Epithelial cell of esophagus (primary cell): ENCODE measurements at regions not wholly inside any gene's neighbourhood (a gene's known extent, or its start where the extent isn't known, plus 50 kb on each side); places are given as distances from the start of the nearest gene placed in this dataset.
"Not testable (repeated sequence)": the region's sequence is repeated elsewhere in the genome, so short reads cannot be mapped to it uniquely, and the experiment has no call there.

Source experiments
- DNase-seq: peaks from one replicate; pipeline ENCODE4 v3.0.0; 2010; ENCODE audit warnings: low read depth
- H3K4me3 ChIP-seq: 2 replicates; pipeline ENCODE4 v1.5.1; 2011; ENCODE audit warnings: mild to moderate bottlenecking, low read length, control low read depth
- TF ChIP-seq, protein P1 (sequence below): IDR thresholded peaks from 2 replicates; pipeline ENCODE4 v1.5.1; 2011; ENCODE audit warnings: low read depth, mild to moderate bottlenecking, low read length, control low read depth, inconsistent platforms; ENCODE audit not compliant: insufficient read depth; ENCODE audit errors: missing control alignments

DNA sequence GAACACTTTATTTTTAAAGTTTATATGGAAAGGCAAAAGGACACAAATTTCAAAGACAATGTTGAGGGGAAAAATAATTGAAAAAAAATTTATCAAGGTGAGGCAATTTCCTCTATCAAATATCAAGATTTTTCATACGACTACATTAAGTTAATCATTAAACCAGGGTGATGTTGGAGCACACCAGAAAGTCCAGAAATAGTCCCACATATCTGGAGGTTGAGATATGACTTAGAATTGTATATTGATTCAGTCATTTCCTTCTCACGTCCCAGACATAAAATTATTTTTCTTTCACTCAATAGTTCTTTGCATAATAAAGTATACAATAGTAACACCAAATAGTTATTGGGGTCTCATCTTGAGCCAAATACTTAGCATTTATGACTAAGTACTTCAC lies 605.1 kb downstream of the NUP35 start:
- no peak overlapping the region for H3K4me3 ChIP-seq
- TF ChIP-seq, protein P1, sequence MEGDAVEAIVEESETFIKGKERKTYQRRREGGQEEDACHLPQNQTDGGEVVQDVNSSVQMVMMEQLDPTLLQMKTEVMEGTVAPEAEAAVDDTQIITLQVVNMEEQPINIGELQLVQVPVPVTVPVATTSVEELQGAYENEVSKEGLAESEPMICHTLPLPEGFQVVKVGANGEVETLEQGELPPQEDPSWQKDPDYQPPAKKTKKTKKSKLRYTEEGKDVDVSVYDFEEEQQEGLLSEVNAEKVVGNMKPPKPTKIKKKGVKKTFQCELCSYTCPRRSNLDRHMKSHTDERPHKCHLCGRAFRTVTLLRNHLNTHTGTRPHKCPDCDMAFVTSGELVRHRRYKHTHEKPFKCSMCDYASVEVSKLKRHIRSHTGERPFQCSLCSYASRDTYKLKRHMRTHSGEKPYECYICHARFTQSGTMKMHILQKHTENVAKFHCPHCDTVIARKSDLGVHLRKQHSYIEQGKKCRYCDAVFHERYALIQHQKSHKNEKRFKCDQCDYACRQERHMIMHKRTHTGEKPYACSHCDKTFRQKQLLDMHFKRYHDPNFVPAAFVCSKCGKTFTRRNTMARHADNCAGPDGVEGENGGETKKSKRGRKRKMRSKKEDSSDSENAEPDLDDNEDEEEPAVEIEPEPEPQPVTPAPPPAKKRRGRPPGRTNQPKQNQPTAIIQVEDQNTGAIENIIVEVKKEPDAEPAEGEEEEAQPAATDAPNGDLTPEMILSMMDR, result no peak

DNA sequence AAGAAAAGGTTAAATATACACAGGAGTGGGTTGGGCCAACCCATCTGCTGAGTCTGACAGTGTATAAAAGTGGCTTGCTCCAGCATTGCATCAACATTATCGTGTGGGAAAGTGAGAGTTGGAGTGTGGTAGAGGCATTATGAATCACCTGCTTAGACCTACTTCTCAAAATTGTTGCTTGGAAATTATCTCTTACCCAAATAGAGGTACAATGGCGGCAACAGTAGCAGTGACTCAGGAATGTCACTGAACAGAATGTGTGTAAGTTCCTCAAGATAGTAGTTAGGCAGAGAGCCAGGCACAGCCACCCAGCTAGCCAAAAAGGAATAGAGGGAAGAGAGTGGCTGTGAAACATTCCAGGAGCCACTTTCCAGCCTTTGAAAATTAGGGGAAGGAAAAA lies 616.0 kb downstream of the NUP35 start:
- DNase-seq, result peak; percentile 2
- H3K4me3 ChIP-seq, result no peak overlapping the region
- TF ChIP-seq, protein P1, result no peak

More for the DNA sequence above, 605.1 kb downstream of the NUP35 start:
- DNase-seq, result no peak

DNA sequence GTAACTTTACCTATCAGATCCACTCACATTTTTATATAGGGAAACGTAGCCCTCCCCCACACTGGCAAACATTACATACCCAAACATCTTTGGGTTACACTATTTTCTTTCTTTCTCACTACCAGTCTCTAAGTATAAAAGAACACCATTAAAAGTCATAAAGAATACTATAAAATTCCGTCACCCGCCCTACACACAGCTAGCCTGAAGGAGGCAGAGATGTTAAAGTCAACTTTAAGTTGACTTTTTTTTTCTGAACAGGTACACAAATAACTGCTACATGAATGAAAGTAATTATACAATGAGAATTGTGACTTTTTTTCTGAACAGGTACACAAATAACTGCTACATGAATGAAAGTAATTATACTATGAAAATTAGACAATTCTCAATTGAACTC lies 628.3 kb downstream of the NUP35 start:
- H3K4me3 ChIP-seq, result no peak overlapping the region
- DNase-seq, result no peak
- TF ChIP-seq, protein P1, result no peak

DNA sequence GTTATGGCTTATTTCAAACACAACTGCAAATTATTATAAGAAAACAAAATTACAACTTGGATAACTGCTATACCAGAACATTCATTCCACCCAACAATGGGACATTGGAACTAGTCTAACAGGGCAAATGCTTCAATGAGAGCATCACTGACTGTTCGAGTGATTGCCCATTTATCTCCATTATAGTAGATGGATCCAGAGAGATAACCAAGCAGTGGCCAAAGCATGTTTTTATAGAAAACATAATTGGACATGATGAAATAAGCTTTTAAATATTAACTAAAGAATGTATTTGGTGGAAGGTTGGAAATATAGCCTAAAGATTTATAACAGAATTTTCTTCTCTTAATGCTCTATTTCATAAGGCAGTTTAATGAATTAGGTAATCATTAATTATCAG lies 634.8 kb downstream of the NUP35 start:
- TF ChIP-seq, protein P1, result no peak
- no peak overlapping the region for H3K4me3 ChIP-seq
- DNase-seq, result no peak

DNA sequence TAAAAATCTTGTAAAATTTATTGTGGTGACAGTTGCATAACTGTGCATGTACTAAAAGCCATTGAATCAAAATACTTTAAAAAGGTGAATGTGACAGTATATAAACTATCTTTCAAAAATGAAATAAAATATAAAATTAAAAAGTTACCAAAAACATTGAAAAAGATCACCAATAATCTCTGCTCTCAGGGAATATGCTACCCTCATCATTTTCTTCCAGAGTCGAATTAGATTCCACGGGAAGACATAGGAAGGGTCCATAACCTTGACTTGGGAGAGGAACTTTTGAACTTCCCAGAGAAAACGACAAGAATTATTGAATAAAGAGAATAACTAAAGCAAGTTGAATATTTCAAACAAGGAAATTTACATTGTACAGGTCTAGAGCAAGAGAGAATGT lies 649.5 kb downstream of the NUP35 start:
- TF ChIP-seq, protein P1, result no peak
- no peak for DNase-seq
- H3K4me3 ChIP-seq, result no peak overlapping the region

DNA sequence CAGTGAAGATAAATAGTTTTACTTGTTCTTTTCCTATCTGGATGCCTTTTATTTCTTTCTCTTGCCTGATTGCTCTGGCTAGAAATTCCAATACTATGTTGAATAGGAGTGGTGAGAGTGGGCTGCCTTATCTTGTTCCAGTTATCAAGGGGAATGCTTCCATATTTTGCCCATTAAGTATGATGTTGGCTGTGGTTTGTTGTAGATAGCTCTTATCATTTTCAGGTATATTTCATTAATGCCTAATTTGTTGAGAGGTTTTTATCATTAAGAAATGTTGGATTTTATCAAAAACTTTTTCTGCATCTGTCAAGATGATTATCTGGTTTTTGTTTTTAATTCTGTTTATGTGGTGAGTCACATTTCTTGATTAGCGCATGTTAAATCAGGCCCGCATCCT lies 655.8 kb downstream of the NUP35 start:
- no peak for DNase-seq
- TF ChIP-seq, protein P1, result no peak
- no peak overlapping the region for H3K4me3 ChIP-seq

DNA sequence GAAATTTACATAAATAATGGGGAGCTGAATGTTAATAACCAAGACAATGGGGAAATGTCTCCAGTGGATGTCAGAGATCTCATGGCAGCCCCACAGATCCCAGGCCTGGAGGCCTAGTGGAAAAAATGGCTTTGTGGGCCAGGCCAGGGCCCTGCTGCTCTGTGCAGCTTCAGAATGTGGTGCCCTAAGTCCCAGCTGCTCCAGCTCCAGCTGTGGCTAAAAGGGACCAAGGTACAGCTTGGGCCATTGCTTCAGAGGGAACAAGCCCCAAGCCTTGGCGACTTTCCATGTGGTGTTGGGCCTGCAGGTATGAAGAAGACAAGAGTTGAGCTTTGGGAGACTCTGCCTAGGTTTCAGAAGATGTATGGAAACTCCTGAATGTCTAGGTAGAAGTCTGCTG lies 658.2 kb downstream of the NUP35 start:
- TF ChIP-seq, protein P1, result no peak
- no peak overlapping the region for H3K4me3 ChIP-seq
- DNase-seq, result no peak

DNA sequence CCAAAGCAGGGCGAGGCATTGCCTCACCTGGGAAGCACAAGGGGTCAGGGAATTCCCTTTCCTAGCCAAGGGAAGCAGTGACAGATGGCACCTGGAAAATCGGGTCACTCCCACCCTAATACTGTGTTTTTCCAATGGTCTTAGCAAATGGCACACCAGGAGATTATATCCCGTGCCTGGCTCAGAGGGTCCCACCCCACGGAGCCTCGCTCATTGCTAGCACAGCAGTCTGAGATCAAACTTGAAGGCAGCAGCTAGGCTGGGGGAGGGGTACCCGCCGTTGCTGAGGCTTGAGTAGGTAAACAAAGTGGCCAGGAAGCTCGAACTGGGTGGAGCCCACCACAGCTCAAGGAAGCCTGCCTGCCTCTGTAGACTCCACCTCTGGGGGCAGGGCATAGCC lies 664.6 kb downstream of the NUP35 start:
- not testable (repeated sequence) for DNase-seq, H3K4me3 ChIP-seq

DNA sequence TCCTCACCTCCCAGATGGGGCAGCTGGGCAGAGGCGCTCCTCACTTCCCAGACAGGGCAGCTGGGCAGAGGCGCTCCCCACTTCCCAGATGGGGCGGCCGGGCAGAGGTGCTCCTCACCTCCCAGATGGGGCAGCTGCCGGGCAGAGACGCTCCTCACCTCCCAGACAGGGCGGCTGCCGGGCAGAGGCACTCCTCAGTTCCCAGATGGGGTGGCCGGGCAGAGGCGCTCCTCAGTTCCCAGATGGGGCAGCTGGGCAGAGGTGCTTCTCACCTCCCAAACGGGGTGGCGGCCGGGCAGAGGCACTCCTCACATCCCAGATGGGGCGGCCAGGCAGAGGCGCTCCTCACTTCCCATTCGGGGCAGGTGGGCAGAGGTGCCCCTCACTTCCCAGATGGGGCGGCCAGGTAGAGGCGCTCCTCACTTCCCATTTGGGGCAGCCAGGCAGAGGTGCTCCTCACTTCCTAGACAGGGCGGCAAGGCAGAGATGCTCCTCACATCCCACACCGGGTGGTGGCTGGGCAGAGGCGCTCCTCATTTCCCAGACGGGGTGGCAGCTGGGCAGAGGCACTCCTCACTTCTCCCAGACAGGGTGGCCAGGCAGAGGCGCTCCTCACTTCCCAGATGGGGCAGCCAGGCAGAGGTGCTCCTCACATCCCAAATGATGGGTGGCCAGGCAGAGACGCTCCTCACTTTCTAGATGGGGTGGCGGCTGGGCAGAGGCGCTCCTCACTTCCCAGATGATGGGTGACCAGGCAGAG lies 668.1 kb downstream of the NUP35 start:
- not testable (repeated sequence) for H3K4me3 ChIP-seq, DNase-seq
